Right lobe of liver (tissue), 4 donors: ENCODE measurements at regions not wholly inside any gene's neighbourhood (a gene's known extent, or its start where the extent isn't known, plus 50 kb on each side); places are given as distances from the start of the nearest gene placed in this dataset.
"Not testable (repeated sequence)": the region's sequence is repeated elsewhere in the genome, so short reads cannot be mapped to it uniquely, and the experiment has no call there.

Source experiments
- POLR2A ChIP-seq: fragments of 450-650 bp; IDR thresholded peaks from one replicate; pipeline ENCODE4 v1.6.1; 2017; ENCODE audit warnings: antibody characterized with exemption, mild to moderate bottlenecking
- TF ChIP-seq, protein P1 (sequence below), 4 donors: fragments of 200-600 bp in 3 of 4; fragments of 450-650 bp in 1 of 4; IDR thresholded peaks; one replicate each; pipeline versions ENCODE4 v1.5.1 to v1.8.0; 2016 to 2022; ENCODE audit warnings: antibody characterized with exemption in 4 of 4, mild to moderate bottlenecking in 2 of 4
- donor health status: DM: no; HTN: no; CAD: no.
- donor health status: DM: no; HTN: no; CAD: no.
- donor health status: DM: no; HTN: yes; CAD: no.

DNA sequence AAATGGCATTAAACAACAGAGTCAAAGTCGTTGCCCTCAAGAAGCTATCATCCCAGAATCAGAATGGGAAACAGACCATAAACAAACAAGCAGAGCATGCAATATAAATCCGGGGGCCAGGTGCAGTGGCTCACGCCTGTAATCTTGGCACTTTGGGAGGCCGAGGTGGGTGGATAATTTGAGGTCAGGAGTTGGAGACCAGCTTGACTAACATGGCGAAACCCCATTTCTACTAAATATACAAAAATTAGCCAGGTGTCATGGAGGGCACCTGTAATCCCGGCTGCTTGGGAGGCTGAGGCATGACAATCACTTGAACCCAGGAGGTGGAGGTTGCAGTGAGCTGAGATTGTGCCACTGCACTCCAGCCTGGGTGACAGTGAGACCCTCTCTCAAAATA is 249.8 kb downstream of the CYRIA start:
- TF ChIP-seq, protein P1, sequence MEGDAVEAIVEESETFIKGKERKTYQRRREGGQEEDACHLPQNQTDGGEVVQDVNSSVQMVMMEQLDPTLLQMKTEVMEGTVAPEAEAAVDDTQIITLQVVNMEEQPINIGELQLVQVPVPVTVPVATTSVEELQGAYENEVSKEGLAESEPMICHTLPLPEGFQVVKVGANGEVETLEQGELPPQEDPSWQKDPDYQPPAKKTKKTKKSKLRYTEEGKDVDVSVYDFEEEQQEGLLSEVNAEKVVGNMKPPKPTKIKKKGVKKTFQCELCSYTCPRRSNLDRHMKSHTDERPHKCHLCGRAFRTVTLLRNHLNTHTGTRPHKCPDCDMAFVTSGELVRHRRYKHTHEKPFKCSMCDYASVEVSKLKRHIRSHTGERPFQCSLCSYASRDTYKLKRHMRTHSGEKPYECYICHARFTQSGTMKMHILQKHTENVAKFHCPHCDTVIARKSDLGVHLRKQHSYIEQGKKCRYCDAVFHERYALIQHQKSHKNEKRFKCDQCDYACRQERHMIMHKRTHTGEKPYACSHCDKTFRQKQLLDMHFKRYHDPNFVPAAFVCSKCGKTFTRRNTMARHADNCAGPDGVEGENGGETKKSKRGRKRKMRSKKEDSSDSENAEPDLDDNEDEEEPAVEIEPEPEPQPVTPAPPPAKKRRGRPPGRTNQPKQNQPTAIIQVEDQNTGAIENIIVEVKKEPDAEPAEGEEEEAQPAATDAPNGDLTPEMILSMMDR (IDR thresholded peaks at IDR 0.05): not testable (repeated sequence)
- TF ChIP-seq POLR2A: not testable (repeated sequence)
